ENCODE measurements at regions not wholly inside any gene's neighbourhood (a gene's known extent, or its start where the extent isn't known, plus 50 kb on each side); places are given as distances from the start of the nearest gene placed in this dataset.

DNA sequence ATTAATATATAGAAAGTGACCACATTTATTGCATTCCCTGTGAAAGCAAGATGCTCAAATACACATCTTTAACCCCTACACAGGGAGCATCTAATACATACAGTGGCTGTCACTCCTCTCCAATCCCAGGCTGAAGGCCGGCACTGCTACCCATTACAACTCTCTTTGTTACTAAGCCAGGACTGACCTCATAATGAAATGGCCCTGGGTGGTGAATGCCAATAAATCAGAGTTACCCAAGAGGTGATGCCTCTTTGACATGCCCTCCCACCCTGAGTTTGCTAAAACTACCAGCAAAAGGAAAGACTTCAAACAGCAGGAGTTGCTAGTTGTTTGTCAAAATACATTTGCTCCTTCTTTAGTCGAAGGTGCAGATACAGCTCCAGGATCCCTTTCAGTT is 214.2 kb downstream of the FOXA2 start:
- DNase-seq (ENCODE audit: low spot score) = no peak

DNA sequence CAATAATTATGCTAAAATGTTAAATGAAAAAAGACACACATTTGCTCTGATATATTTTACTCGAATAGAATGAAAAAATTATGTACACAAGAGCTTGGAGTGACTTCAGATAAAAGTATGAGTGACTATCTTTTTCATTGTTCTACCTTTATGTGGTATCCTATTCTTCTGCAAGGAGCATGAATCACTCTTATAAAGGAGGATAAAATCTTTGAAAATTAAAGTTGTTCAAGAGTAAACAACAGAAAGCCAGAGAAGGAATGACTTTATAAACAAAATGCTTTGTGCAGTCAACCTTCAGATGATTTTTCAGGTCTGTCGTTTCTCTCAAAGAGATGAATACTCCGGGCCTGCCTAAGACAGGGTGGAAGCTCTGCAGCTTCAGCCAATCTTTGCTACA is 215.3 kb downstream of the FOXA2 start:
- DNase-seq (ENCODE audit: low spot score) = no peak

DNA sequence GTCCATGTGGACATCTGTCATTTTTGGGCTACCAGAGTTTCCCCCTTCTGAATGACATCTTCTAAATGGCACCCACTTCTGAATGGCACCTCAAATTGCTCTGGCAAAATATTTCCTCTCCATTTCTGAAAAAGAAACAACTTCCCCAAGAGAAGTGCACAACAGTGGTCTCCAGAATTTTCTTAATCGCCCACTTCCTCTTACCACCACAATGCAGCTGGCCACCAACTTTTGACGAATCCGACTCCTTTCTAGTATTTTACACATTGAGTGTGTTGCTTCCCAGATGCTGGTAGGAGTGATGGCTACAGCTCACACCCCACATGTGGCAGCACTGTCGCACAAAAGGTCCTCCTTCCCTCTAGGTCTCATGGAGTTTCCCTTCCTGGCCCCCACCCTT is 216.1 kb downstream of the FOXA2 start:
- DNase-seq (ENCODE audit: low spot score) = no peak

DNA sequence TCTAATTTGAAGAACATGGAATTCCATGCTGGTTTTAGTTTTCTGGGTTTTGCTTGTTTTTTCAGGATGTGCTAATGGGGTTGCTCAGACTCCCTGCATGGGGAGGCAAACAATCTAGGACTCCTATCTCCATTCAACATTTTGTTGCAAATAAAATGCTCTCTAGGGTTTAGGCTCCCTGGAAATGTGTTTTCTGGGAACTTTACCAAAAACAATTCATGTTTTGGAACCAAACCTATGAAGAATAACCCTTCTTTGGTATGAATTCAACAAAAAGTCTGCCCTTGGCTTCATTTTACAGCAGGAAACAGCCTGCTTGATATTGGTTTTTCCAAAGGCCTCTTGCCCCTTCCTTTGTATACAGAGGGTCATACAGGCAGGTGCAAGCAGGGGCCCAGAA is 217.7 kb downstream of the FOXA2 start:
- no peak for DNase-seq (ENCODE audit: low spot score)

DNA sequence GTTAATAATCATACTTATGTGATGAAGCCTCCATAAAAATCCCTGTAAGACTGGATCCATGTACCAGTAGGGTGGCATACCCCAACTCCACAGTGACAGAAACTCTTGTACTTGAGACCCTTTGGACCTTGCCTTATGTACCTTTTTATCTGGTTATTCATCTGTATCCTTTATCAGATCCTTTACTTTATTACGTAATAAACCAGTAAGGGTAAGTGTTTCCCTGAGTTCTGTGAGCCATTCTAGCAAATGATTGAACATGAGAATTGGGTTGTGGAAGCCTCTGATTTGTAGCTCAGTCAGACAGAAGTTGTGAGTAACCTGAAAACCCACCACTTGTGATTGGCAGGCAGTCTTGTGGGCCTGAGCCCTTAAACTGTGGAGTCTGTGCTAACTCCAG is 229.7 kb downstream of the FOXA2 start:
- no peak for DNase-seq (ENCODE audit: low spot score)

DNA sequence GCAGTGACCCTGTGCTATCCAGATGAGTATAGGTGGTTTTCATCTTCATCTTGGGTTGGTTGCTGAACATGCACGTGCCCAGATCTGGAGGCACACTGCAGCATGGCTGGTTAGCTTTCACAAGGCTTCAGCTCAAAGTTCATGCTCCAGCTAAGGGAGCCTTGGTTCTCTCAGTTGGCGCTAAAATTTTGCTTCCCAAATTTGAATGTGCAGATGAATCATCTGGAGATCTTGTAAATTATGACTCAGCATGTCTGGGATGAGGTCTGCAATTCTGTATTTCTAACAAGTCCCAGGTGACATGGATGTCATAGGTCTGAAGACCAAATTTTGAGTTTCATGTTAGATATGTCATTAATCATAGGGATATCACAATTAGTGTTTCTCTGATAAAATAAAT is 230.8 kb downstream of the FOXA2 start:
- DNase-seq (ENCODE audit: low spot score) = no peak

DNA sequence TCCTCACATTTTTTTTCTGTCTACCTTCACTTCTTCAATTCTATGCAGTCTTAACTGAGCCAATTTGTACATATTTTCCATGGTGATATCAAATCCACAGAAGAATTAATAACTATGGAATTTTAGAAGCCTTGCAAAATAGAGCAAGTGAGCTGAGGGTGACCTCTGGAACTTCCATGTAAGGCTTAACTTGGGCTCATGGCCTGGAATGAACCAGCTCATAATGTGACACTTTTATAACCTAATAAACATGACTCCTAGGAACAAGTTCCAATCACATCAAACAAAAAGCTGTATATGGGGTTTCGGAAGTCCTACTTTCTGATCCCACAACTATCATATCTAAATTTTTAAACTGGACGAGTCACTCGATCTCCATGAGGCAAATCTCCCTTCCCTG is 232.4 kb downstream of the FOXA2 start:
- DNase-seq (ENCODE audit: low spot score) = no peak

DNA sequence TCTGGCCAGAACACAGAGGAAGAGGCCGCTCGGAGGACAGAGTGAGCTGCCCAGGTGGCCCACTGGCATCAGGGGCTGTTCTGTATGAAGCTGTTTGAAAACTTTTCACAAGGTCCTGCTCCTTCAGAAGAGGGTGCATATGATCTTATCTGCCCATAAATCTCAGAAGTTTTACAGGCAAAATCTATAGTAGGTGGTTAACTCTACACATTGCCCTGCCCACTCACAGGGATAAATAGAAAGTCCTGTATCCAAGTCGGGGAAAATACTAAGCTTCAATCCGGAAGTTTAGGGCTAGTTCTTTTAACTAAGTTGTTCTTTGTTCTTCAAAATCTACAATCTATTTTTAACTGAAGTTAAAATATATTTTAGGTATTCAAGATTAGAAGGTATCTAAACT is 233.7 kb downstream of the FOXA2 start:
- DNase-seq (ENCODE audit: low spot score) = no peak

DNA sequence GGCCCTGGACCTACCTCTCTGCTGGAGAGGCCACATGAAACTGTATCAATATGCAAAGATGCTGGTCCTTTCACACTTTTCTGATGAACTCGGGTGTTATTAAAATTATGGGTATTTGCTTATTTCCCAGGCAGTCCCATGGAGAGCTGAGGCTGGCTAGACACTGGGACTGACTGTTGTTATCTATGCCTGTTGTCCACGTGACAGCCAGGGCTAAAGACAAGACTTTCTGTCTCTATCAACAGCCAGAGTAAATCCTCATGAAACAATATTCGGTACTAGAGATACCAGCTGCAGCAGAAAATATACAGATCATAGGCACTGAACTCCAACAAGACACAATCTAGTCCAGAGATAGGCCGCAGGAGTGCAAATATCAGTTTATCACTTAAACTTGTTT is 236.4 kb downstream of the FOXA2 start:
- DNase-seq (ENCODE audit: low spot score) = no peak

DNA sequence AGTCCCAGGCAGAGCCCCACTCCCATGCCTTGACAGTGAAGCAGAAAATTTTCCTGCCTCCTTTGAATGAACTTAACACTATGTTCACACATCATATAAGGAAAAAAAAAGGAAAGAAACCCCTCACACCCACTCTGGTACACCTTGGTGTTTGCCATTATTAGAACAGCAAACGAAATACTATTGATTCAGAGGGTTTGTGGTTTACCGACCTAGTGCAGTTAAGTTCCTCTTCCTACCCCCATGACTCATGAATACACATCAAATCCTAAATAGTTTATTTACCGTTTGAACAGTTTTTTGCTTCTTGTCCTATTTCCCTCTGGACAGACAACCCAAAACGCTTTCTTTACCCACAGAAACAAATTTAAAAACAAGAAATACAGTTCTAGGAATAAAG is 237.7 kb downstream of the FOXA2 start:
- DNase-seq (ENCODE audit: low spot score) = no peak

DNA sequence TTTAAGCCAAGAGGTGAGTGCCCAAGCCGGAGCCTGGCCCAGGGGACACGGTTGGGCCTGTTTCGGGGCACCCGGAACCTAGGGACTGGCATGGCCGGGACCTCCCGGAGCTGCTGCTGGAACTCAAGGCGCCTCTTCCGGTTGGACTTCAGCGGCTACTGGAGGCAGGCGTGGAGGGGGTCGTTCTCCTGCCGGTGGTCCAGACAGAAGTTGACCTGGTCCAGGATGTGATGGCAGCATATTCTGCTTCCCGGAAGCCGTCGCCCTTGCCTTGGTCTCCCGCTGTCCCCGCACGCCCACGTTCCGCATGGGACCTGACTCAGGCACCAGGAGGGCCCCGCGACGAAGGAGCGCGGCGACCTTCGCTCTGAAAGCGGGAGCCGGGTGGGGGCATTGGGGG is 240.8 kb downstream of the FOXA2 start:
- no peak for DNase-seq (ENCODE audit: low spot score)

DNA sequence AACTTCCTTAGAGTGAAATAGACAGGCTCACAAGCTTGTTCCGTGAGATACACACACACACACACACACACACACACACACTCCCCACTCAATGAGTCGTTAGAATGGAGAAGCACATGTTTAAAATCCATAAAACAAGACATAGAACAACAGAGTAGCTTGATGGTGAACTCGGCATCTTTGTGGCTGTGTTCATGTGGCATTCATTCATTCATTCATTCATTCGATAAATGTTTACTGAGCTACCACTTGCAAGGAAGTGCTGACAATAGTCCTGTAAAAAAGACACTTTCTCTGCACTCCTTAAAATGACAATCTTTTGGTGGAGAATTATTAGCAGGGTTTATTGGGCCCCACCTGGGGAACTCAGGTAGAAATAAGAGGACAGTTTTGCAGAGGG is 242.0 kb downstream of the FOXA2 start:
- DNase-seq (ENCODE audit: low spot score) = no peak

DNA sequence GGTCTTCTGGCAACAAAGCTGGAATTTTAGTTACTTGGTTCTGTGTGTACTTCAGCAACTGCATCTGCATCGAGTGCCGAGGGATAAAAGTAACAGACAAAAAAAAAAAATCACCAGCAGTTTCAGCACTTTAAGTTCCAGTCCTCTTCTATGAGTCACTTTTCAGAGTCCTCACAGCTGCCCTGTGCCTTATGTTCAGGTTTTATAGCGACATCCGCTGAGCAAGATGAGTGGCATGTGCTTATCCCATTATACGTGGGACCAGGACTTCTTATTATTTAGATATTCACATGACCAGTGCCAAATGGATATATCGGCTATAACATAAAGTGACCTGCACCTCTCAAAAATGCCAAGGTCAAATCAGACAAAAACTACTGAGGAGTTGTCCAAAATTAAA is 242.9 kb downstream of the FOXA2 start:
- peak; percentile 56 for DNase-seq (ENCODE audit: low spot score)

DNA sequence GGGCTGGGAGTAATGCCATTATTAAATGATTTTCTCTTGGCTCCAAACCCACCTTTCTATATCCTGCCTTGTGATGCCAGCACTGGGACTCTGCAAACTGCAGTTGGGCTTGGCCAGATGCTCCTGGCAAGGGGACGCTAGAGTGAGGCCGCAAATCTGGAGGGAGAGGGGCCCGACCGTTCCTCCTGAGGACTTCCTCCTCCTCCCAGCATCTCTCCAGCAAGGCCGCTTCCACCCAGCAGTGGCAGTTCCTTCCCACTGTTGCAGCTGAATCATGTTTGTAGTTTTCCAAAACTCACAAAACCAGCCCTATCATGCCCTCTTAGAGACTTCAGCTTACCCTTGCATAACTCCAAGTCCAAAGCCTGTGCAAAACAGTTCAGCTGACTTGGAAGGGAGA is 244.4 kb downstream of the FOXA2 start:
- DNase-seq (ENCODE audit: low spot score) = no peak

DNA sequence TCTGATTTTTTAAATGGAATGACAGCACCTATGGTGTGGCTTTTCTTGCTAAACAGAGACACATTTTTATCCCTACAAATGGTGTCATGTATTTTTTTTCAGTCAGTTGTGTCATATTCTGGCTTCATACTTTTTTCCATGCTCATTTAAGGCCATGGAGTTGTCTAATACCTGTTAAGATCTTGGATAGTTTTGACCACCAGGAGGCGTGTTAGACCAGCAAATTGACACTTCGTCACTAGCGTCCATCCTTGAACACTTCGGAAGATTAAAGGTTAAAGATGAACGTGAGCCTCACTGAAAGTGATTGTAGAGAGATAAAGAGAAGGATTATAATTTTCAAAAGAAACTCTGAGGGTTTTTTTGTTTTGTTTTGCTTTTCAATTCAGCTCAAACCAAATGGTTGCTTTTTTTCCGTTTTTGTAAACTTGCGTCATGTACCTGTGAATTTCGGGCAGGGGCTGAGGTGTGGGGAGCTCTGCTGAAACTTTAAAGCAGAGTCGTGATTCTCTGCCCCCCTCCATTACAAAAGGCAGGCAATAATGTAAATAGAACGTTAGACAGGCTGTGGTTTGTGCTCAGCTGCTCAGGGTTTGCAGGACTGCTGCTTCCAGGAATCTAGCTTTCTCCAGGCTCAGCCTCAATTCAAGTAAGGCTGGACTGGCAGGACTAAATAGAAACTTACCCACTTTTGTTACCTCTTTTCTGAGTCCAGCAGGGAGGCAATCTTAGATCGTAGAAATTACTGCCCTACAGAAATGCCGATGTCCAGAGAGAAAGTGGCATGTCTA is 245.1 kb downstream of the FOXA2 start:
- peak; percentile 81 for DNase-seq (ENCODE audit: low spot score)

DNA sequence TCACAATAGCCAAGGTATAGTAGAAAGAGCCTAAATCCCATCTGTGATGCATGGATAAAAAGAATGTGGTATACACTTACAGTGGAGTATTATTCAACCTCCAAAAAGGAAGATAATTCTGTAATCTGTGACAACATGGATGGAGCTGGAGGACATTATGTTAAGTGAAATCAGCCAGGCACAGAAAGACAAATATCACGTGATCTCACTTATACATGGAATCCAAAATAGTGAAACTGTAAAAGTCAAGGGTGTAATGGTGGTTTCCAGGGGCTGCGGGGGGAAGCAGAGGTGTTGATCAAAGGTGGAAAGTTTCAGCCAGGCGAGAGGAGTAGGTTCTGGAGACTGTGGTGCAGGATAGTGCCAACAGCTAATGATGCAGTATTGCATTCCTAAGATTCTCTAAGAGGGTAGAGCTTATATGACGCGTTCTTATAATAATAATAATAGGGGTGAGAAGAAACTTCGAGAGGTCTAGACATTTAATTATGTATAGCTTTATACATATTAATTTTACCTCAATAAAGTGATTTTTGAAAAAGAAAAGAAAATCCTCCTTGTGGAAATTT is 246.1 kb downstream of the FOXA2 start:
- no peak for DNase-seq (ENCODE audit: low spot score)

DNA sequence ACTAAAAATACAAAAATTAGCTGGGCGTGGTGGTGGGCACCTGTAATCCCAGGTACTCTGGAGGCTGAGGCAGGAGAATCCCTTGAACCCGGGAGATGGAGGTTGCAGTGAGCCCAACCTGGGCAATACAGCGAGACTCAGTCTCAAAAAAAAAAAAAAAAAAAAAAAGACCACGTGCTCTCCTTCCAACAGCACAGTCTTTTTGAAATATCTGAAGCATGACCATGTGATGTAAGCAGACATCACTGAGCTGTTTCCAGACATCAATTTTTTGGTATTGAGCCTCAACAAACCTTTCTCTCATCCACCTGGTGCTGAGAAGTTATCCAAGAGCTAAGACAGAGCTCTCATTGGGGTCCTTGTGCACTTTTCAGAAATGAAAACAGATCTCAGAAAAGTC is 249.2 kb downstream of the FOXA2 start:
- no peak for DNase-seq (ENCODE audit: low spot score)

DNA sequence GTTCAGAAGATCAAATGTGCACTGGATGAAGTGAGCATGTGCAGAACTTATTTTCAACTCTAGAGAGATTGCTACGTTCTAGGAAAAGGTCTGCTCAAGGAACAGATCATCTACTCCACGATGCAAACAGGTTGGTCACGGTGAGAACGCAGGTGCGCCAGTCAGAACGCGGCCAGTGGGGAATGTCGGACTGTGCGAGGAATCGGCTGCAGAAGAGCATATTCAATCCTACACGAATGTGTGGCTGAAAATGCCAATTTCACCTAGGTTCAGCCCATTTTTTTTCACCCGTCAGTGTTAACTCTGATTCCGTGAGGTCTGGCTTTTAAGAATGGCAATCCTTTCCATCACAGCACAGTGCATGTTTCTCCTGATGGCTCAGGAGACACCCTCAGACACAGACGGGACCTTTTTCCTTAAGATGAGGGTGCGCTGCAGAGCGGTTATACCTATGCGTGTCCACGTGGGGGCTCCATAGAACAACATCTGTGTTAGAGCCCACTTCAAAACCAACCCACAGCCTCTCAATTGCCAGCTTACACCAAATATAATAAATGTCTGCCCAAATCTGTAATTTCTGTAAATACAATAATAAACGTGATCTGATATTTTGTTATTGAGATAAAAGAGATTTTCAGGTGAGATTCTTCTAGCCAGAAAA is 250.4 kb downstream of the FOXA2 start:
- peak; percentile 79 for DNase-seq (ENCODE audit: low spot score)

DNA sequence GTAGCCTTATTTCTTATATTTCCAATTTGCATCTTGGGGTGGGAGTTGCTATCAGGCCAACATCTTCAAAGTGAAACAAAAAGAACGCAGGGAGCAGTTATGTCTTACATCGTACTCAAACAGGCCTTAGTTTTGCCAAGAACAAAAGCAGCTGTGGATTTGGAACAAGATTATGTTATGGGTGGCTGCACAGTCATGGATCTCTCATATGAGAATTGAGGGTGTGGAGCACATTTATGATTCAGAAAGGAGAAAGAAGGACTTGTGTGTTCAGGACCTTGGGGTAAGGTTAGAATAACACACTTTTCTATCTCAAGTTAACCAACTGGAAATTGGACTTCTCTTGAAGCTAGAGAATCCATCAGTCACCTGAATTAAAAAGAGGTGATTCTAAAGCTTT is 259.9 kb downstream of the FOXA2 start:
- DNase-seq (ENCODE audit: low spot score) = no peak

DNA sequence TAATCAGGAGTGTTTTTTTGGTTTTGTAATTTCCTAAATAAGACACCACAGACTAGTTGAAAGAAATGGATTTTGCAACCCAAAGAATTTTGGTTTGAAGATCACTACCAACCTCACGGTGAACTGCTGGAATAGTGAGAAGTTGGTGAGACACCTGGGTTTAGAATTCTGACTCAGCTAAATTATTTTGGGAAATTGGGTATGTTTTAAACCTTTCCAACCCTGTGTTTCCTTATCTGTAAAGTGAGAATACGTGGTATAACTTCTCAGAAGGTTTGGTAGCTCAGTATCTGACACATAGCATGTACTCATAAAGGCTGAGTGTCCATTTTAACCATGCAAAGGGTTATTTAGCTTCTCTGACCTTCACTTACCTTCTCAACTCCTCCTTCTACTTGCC is 261.9 kb downstream of the FOXA2 start:
- DNase-seq (ENCODE audit: low spot score) = no peak

DNA sequence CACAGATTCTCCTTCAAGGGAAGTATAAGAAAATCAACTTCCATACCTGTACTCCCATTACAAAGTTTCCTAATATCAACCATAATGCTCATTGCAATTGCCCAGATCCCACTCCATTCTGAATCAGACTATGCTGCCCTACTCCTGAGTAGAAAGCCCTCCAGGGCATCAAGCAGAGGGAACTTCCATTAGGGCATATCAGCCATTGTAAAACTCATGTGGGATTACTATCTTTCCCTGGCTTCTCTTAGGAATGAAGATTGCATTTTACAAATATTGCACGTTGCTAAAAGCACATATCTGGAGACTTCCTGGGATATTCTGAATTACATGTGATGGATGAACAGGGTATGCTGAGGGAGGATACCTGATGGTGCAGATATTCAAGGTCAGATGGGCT is 263.2 kb downstream of the FOXA2 start:
- no peak for DNase-seq (ENCODE audit: low spot score)

DNA sequence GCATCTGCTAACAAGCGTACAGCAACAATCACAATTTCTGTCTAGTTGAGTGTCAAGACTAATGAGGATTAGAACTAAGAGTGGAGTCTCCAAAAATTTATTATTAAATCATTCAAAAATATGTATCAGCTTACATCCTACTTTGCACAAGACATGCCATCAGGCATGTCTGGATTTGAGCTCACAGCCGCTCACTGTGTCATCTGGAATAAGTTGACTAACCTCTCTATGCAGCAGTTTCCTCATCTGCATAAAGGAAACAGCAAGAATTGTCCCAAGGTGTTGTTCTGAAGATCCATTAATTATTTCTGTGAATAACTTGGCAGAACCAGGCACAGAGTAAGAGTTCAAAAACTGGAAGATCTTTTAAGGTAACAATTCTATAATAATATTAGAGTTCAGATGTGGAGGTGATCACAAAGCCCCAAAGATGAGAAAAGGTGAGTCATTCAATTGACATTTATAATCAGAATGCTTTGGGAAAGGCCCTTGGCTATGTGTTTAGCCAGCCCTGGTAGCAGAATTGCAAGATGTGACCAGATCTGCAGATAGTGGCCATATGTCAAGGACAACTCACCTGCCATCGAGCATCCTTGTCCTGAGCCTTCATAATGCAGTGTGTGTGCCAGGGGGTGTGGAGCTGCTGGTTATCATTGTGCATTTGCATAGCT is 264.0 kb downstream of the FOXA2 start:
- no peak for DNase-seq (ENCODE audit: low spot score)

DNA sequence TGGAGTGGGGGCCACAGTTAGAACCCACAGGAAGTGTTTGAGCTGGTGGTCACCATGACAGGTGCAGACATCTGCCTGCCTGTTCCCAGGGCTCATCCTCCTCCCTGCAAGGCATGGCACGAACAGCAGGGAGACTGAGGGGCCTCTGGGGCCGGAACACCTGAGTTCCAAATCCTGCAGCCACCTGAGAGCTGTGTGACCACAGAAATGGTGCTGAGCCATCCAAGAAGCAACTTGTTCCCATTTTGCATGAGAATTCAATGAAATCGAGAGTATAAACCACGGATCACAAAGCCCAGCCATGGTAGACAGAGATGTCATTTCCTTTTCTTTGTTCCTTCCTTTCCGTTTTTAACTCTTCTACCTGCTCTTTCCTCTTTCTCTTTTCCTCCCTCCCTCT is 268.6 kb downstream of the FOXA2 start:
- DNase-seq (ENCODE audit: low spot score) = no peak
